Hematopoietic multipotent progenitor cell treated with erythropoietin and hydrocortisone succinate and interleukin-3 and kit ligand, for 8 days (in vitro differentiated cells): ENCODE measurements at regions not wholly inside any gene's neighbourhood (a gene's known extent, or its start where the extent isn't known, plus 50 kb on each side); places are given as distances from the start of the nearest gene placed in this dataset.
"Not testable (repeated sequence)": the region's sequence is repeated elsewhere in the genome, so short reads cannot be mapped to it uniquely, and the experiment has no call there.

Source experiments
- DNase-seq: peaks from one replicate; pipeline ENCODE4 v3.0.0-alpha.2; 2015

DNA sequence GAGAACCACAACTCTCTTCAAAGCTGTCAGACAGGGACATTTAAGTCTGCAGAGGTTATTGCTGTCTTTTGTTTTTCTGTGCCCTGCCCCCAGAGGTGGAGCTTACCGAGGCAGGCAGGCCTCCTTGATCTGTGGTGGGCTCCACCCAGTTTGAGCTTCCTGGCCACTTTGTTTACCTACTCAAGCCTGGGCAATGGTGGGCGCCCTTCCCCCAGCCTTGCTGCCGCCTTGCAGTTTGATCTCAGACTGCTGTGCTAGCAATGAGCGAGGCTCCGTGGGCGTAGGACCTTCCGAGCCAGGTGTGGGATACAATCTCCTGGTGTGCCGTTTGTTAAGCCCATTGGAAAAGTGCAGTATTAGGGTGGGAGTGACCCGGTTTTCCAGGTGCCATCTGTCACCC lies 822.1 kb downstream of the KCNMA1 start:
- DNase-seq, result not testable (repeated sequence)

DNA sequence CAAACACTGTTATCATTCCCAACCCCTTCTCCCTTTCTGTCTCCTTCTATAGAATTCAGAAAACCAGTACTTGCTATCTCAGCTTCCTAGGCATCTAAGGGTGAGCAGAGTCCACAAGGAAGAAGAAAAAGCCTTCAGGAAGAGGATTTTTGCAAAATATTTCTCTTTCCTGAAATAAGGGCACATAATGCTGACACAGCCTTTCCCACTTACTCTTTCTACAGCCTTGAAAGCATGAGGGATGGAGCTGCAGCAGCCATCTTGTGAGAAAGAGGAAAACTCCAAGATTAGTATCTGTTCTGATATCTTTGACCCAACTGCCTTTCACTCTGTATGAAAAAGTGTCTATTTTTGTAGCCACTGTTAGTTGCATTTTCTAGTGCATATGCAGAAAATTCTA lies 826.2 kb downstream of the KCNMA1 start:
- no peak for DNase-seq

DNA sequence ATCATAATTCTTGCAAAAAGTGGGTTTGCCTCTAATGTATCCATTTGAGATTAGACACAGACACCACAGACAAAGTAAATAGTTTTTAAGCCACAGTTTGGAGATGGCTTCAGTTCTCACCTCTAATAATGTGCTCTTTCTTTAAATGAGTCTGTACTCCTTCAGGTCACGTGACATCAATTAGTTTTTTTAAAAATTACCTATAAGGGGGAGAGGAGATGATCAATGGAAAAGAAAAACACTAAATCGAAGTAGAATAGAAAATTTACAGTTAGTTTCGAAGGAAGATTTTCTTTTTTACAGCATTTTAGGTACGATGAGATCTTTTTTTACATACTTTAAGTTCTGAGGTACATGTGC lies 849.2 kb downstream of the KCNMA1 start:
- DNase-seq, result no peak

DNA sequence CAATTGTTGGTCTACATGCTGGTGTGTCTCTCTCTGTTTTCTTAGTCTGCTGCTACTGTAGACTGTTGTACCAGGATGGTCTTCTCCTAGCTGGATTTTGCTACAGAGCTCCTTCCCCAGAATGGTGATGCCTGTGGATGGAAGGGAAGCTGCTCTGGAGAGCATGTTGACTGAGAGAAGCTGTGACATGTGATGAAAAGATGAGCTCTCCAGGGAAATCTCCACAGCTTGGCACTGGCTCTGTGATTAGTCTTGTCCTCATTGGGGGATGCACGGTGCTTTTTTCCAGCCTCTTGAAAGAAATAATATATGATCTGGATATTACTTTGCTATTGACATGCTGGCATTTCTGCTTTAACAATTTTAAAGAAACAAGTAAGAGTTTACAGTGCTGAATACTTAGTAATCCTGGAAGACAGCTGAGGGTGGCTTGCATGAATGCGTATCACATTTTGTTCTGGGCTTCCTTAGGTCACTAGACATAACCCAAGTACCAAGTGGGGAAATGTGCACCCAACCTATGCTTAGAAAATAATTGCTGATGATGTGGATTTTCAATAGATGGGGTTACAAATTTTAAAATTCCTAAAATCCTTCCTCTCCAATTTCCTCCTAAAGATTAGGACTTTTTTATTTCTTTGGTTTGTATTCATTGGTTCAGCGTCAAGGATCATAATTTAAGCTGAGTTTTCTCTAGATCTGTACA lies 849.7 kb downstream of the KCNMA1 start:
- no peak for DNase-seq

DNA sequence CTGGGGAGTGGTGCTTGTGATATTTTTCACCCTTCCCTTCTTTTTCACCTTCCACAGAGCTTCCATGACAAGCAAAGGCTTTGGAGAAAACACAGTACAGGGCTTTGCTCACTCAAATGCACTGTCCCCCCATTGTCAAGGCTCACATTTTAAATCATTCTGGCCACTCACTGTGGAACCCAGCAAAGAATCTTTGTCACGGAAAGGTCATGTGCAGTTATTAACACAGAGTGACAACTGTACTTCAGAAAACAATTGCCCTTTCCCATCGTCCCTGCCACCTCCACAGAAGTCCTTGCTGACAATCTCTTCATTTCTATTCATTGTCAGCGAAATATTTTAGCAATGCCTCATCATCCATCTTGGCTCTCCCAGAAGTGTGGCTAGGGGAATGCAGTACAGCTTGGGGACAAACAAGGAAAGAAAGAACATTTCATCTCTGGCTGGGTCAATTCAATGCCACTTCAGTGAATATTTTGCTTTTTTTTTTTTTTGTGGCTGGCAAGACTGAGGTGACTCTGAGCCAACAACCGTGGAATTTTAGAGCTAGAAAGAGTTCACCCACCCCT lies 851.0 kb downstream of the KCNMA1 start:
- DNase-seq, result no peak

DNA sequence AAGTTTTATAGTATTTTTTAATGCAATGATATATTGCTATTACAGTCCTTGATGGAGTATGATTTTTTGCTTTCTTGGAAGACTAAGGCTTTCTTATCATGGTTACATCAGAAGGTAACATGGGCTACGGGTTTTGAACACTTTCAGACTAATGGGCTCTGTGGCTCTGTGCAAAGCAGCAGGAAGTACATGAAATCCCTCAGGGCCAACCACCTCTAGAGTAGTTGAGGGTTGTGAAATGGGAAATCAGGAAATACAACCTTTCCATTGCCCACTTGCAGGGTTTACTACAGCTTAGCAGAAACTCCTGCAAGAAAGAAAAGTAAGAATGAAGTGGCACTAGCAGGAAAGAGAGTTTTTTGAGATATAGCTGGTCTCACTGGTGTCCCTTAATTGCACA lies 853.5 kb downstream of the KCNMA1 start:
- no peak for DNase-seq

DNA sequence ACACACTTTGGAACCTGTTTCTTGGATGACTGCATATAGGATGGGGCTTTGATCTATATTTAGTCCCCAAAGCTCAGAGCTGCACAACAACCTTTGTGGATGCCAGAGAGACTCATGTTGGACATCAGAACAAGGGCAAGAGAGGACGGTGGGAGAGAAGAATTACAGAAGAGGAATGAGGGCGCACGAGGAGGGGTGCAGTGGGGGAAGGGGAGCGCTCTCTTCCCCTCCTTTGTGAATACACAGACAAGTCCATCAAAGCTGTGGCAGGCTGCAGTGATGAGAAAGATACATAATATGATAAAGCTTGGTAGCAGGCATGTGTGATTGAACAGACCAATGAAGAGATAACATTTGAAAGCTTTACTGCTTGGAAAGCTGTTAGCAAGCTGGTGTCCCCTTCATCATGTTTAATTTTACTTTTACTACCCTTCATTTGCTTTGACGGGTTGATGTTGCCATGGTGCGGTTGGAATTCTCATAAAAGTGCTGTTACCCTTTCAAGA lies 857.8 kb downstream of the KCNMA1 start:
- DNase-seq, result no peak

DNA sequence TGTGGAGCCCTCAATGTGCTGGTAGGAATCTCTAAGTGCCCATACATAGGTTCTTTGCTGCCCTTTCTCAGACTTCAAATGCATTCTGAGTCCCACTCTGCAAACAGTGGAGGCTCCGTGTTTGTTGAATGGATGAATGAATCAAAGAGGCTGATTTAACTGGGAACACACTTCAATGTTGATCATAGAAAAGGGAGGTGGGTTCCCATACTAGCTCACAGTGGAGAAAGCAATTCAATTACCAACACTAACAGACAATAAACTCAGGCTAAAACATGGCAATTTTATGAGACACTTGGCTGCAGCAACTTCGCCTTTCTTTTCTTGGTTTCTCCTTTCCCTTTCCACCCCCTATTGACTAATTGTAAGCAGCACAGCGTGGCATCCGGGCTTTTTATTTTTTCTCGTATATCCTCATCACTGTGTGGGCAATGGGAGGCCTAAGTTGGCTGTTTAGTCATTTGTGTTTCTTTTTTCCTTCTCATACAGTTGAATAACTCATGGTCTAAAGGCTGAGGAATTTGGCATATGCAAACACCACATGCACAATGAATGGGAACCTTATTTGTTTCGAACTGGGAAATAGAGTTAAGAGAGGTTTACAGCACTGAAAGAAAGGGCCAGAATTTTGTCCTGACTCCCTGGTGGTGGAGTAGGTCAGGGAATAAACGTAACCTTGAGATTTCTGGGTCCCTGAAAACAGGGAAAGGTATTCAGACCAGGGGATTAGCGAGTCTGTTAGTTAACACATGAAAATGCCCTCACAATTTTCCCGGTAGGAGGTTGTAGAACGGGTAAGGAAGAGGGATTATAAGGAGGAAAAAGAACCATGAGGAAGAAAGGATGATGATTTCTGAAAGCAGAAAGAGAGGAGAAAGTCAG lies 858.5 kb downstream of the KCNMA1 start:
- no peak for DNase-seq

DNA sequence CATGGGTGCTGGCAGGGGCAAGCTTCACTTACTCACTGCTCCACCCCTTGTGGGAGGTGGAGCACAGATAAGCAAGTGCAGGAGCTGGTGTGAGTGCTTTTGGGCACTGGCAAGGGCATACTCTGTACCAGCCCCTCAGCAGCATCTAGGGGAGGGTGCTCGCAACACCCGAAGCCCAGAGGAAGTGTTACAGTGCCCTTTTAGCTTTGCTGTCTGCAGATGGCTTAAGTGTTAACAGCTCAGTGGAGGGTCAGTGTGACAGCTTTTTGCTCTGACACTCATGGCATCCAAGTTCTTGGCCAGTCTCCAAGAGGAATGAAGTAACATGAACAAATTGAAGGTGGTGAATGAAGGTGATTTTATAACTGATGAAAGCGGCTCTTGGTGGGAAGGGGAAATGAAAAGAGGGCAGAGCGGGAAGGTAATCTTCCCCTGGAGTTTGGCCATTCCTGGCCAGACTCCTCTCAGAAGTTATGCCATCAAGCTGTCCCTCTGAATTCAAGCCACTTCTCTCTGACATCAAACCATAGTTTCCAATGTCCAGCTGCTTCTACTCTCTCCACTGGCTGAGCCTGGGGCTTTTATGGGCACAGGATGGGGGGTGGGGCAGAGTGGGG lies 862.5 kb downstream of the KCNMA1 start:
- no peak for DNase-seq

DNA sequence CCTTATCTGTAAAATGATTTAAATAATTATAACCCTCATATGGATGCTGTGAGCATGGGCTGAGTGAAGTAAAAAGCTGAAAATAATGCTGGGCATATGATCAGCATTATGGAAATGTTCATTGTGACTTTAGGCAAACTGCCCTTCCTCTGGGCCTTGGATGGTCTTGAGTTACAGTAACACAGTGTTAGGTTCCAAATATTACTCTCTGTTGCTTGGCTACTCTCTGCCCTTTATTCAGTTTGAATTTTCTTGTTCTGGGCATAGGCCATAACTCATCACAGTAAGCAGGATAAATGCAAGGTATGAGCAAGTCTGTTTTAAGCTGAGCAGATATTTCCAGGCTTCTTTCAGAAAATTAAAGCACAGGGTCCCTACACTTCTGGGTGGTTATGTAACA lies 868.0 kb downstream of the KCNMA1 start:
- no peak for DNase-seq

DNA sequence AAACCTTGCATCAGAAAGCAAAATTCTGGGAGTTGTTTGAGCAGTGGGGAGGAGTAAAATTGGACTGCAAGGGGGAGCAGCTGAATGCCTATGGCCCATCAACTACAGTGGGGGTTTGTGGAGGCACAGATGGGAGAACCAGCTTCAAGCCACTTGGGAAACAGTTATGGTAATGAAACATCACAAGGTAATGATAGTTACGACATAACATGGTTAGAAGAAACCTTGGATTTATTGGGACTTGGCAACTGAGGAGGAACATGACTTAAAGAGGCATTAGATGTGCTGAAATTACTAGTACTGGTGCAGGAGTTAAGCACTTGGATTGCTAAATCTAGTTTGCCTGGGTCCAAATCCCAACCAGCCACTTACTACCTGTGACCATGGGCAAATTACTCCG lies 868.4 kb downstream of the KCNMA1 start:
- no peak for DNase-seq

DNA sequence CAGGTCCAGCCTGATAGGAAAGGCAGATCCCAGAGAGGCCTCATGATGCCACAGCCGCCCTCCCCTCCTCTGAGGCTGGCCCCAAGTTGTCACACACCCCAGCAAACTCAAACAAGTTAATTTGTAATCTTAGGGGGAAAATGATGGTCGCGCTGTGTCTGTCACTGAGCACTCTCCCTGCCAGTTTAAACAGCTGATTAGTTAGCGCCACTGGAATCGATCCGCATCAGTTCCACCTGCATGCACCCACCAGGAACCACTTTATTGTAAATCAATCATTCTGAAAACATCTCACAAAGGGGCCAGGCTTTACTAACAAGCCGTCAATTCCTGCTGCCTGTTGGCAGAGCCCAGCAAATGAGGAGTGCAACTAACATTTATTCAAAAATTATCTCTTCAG lies 870.9 kb downstream of the KCNMA1 start:
- DNase-seq, result no peak

DNA sequence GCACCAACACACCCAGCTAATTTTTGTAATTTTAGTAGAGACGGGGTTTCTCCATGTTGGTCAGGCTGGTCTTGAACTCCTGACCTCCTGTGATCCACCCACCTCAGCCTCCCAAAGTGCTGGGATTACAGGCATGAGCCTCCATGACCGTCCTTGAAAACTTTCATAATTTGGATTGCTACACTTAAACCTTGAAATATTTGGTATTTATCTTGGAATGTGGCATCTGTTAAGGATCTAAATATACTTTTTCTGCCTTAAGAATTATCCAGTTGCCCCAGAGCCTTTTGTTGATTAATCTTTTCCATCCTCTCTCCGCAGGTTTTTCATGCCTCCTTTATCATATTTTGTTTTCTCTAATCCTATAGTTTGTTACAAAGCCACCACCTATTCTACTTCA lies 872.7 kb downstream of the KCNMA1 start:
- DNase-seq, result not testable (repeated sequence)

DNA sequence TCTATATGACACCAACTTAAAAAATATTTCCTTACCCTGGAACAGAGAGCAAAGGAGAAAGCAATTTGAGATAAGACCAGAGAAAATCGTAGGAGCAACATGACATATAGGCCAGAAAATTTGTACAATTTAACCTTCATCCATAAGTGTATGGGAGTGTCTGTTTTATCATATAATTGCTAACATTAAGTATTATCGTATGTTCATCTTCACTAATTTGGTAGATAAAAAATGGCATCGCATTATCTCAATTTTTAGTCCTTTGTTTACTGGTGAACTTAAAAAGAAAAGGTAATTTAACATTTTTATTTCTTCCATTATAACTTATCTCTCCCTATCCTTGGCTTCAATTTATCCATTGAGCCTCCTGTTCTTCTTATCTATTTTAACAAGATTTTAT lies 873.4 kb downstream of the KCNMA1 start:
- DNase-seq, result no peak

DNA sequence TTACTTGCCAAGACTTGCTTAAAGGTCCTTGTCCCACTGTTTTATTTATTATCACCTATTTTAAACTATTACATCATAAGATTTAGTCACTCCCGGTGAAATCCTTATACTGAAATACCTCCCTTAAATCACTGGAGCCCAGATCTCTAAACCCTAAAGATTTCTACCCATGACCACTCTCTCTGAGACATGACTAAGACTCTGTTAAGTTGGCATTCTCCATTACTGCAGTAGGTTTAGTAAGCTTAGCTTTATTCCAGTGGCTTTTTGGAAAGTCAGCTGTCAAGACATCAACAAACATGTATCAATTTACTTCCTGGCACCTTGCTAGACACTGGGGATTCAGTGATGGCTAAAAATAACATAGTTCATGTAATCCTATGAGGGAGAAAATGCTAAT lies 874.2 kb downstream of the KCNMA1 start:
- DNase-seq, result no peak

DNA sequence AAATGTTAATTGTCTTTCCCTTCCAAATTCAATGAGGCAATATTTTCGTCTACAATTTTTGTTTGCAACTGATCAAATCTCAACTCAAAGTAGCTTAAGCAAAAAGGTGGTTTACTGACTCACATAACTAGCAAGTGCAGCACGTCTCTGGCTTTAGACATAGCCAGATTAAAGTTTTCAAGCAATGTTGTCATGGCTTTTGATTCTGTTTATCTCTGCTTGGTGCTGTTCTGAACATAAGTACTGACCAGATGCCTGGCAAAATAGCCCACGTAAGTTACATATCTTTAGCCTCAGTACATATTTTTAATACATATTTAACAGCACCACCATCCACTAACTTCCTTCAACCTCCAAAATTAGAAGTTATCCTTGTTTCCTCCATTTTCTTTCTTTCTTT lies 877.9 kb downstream of the KCNMA1 start:
- DNase-seq, result no peak

DNA sequence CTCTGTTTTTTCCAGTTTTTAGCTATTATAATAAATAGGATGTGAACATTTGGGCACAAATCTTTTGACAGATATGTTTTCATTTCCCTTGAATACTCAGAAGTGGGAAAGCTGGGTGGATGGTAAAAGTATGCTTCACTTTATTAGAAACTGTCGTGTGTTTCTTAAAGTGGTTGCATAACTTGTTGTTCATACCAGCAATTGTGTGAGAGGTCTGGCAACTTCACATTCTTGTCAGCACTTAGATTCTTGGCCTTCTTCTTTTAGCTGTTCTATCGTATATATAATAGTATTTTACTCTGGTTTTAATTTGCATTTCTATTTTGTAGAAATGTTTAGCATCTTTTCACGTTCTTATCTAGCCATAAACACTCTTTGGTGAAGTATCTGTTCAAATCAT lies 894.4 kb downstream of the KCNMA1 start:
- DNase-seq, result no peak

DNA sequence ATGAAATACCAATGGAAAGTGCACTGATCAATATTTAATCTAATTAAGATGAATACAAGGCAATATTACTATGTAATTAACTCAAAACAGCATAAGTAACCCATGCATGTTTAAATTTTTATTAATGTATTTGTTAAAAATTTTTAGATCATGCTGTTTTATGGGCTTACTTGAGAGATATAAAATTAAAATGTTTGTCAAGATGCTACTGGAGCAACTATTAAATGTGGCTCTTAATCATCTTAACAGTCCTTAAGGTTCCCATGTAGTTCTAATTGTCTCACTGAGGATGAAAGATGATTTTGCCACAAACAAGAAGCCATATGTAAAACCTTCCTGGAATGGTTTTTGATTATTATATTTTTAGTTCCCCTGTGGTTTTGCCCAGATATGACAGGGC lies 897.1 kb downstream of the KCNMA1 start:
- DNase-seq, result no peak

DNA sequence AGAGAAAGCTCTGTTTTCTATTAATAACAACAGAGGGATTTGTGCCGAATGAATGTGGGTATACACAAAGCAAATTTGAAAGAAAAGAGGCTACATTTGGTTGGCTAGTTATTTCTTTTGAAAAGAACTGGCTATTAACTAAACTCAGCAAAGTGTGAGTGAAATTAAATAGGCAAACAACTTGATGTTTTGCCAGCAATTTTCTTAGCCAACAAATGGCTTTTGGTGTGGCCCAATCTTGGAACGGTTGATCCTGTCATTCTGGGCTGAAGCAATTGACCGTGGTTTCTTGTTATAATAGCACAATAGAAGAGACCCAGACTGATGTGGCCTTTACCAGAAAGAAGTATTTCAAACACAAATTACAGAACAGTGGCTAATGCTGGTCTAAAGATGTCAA lies 898.6 kb downstream of the KCNMA1 start:
- no peak for DNase-seq

DNA sequence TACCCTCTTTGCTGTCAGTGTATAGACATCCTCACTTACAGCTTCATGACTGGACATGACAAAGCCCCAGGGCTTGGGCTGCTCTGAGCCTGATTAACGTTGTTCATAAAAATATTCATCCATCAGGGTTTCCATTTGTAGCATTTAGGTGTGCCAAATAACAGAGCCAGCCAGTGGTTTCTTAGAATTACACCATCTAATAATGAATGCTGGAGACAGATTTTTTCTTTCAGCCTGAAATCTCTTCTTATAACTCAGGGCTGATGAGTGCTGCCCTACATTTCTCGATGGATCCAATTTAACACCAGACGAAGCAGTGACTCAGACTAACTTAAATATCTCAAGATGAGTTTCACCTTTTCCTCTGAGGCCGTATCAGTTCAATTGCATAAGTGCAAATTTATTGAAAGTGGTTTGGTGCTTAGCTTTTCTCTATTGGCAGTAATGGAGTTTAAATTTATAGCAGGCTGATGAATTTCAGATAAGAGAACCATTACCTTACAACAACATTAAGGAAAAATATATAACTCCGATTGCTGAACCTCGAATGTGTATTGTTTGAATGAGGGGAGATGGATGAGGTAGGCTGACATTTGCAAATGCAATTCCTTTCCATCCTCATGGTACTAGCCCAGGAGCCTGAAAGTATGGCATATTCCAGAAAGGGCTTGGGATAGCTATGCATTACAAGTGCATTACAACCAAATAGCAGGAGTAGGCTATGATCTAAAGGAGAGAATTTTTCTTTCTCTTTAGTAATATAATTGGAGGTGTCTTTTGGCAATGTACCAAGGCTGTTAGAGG lies 900.6 kb downstream of the KCNMA1 start:
- DNase-seq, result no peak

DNA sequence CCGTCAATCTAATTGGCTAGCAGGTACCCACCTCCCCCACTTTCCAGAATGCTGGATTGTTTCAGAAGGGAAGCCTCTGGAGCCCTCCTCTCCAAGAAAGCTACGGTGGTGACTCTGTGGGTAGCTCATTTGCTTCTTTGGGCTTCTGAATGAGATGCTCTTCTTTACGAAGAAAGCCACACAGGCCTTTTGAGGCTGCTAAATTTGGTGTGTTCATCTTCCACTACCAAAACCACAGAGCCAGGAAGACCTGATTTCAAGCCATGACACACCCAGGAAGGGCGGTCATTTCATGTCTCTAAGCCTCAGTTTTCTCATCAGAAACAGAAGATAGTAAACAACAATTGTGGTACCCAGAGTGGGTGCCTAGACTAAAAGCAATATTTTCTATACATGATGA lies 901.2 kb downstream of the KCNMA1 start:
- DNase-seq, result no peak

DNA sequence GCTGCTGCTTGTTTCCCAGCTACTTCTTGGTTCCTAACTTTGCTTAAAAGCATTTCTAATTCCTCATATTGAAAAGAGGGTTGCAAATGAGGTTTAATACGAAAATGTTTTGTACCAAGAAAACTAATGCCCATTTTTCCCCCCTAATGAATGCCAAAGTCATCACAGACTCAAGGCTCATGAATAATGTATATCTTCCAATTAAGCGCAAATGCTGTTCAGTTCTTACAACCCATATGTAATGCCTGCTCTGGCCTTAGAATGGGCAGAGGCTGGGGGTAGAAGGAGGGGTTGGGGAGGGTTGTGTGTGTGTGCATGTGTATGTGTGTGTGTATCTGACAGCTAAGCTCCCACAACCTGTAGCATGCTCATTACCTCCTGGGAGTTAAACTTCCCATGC lies 901.7 kb downstream of the KCNMA1 start:
- DNase-seq, result no peak

DNA sequence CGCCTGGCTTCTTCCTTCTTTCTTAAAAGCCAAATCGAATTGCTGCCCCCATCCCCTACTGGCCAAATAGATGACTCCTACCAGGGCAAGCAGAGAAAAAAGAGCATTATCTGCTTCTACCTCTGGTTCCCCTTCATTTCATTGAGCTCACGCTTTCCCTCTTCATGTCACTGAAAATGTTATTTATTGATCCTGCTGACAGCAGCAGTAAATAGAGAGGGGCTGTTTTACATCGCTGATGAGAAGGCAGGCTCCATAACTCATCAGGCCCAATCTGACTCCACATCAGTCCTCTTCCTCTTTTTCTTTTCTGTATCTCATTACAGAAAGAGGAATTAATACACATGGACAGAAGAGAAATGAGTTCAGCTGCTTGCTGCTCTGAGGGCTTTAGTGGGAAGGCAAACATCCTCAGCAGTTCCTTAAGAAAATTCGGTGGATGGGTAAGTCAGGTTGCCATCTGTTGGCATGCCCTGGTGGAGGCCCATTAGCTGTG lies 904.1 kb downstream of the KCNMA1 start:
- no peak for DNase-seq
